Stimulated activated CD8-positive, alpha-beta memory T cell treated with anti-CD3 and anti-CD28 coated beads, Interleukin-2, amount 100 ng/mL, for 48 hours (primary cell): ENCODE measurements at regions not wholly inside any gene's neighbourhood (a gene's known extent, or its start where the extent isn't known, plus 50 kb on each side); places are given as distances from the start of the nearest gene placed in this dataset.

Experiments used
- DNase-seq, 2 donors: peaks; one replicate each; pipeline ENCODE4 v3.0.0-alpha.2; 2020; ENCODE audit warnings: low read depth in 2 of 2

GRCh38 chr11:10930224-10930971 is 72.5 kb upstream of the ZBED5 start:
- no peak for DNase-seq

- DNase-seq = no peak
Measured at GRCh38 chr11:10927538-10927937, 69.7 kb upstream of the ZBED5 start.

GRCh38 chr11:10926801-10927211 is 69.0 kb upstream of the ZBED5 start:
- no peak for DNase-seq

DNA sequence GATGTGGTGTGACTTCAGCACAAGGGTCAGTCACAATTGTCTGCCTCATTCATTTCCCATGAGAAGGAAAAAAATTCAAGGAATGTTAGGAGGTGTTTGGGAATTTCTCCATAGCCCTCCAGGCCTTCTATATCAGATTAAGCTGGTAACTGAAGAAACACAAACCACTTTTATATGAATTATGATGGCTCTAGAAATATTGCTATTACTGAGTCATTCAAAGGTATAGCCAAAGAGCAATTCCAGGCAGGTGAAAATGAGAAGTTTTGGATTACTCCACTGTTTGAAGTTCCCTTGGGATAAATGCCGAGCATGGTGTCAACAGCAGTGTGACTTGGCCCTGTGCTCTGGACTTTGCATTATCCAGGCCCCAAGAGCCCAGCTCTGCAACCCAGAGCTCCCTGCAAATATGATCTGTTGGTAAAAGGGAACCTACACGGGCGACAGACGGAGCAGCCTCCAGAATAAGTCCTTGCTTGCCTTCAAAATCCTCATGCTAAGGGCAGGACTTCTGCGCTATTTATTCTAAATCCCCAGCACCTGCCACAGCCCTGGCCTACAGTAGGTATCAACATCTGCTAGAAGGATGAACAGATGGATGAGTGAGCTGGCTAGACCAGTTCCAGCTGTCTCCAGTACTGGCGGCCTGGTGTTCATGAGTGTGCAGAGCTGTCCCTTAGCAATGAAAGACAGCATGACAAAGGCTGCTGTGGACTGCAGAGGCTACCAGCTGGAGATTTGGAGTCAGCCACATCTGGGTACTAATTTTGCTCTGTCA is 67.5 kb upstream of the ZBED5 start:
- no peak for DNase-seq

- DNase-seq = no peak
Measured at GRCh38 chr11:10923882-10924281, 66.0 kb upstream of the ZBED5 start.

DNA sequence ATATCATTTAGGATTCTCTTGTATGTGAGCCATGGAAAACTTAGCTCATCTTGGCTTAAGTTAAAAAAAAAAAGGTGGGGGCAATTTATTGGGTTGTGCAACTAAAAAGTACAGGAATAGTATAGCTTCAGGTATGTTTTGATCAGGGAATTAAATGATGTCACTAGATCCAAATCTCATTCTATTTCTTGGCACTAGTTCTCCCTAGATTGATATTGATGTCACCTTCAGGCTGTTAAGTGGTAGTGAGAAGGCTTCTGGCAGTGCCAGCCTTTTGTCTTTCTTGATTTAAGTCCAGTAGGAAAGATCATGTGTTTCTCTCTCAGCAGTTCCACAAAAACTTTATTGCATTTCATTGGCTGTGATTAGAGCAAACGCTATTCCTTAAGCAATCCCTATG is 65.0 kb upstream of the ZBED5 start:
- DNase-seq = no peak

DNA sequence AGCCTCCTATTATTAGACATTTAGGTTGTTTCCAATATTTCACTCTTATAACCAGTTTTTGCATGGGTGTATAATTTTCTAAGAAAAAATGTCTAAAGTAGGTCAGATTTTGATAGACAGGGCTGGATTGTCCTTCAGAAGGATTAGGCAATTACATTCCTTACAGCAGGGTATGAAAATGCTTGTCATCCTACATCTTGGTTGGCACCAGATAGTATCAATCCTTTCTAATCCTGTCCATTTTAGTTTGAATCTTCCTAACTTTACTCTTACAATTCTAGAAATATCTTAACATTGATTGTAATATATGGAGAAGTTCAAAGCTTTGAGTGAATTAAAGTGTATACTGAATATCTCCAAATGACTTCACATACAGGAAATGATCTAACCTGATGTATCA is 63.0 kb upstream of the ZBED5 start:
- DNase-seq = no peak

DNA sequence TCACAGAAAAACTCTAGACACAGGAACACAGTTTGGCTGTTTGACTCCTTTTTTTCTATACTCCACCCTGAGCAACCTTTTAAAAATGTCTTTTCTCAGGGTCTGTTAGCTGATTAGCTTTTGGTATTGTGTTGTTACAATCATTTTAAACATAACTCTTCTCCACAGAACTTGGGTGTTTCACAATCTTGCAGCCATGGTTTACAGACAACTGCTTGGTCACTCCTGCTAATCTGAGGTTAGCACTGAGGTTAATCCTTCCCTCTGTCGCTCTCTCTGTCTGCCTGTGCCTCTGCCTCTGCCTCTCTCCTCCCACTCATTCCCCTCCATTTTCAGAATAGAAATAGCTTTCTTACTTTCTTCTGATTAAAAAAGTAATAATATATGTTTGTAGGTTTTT is 62.4 kb upstream of the ZBED5 start:
- DNase-seq = no peak

GRCh38 chr11:10918698-10919097 is 60.8 kb upstream of the ZBED5 start:
- no peak for DNase-seq

GRCh38 chr11:10918275-10918674 is 60.4 kb upstream of the ZBED5 start:
- DNase-seq = no peak

DNA sequence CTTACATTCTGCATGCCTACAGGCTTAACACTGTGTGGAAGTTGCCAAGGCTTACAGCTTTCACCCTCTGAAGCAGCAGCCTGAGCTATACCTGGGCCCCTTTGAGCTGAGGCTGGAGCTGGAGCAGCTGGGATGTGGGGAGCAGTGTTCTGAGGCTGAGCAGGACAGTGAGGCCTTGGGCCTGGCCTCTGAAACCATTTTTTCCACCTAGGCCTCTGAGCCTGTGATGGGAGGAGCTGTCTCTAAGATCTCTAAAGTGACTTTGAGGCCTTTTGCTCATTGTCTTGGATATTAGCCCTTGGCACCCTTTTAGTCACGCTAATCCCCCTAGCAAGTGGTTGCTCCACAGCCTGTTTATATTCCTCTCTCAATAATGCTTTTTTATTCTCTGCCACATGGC is 59.9 kb upstream of the ZBED5 start:
- no peak for DNase-seq

- no peak for DNase-seq
Measured at GRCh38 chr11:10916665-10917064, 58.8 kb upstream of the ZBED5 start.

DNA sequence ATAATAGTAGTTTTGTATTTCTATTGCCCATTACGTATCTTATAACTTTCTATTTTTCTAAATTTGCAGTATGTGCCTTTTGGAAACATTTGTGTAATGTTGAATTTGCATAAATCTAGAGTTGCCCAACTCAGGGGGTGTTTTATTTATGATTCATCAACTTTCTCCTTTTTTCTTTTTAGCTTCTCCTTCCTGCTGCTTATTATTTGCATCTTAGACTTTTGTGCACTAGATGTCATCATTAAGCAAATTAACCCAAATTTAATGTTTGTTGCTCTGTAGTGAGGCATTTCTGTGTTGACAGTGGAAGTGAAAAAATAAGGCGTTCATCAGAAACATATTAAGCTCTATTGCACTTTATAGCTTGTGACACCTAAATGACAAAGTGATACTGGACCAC is 56.2 kb upstream of the ZBED5 start:
- no peak for DNase-seq

DNA sequence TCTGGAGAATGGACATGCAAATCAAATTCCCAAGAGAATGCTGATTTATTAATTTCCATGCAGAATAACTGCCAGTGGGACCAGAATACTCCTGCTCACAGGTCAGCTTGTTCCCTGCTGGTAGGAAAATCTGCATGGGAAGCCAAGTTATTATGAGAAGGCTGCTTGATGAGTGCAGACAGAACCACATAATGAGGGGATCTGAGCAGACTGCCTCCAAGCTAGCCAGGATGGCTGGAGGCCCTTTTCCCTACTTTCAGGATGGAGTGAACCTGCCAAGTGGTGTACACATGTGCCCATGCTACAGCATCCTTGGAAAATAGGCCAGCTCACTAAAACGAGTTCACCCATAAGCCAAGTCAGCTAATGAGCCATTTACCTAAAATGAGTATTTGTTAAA is 55.2 kb upstream of the ZBED5 start:
- DNase-seq = no peak

GRCh38 chr11:10911907-10912306 is 54.1 kb upstream of the ZBED5 start:
- DNase-seq = no peak

DNA sequence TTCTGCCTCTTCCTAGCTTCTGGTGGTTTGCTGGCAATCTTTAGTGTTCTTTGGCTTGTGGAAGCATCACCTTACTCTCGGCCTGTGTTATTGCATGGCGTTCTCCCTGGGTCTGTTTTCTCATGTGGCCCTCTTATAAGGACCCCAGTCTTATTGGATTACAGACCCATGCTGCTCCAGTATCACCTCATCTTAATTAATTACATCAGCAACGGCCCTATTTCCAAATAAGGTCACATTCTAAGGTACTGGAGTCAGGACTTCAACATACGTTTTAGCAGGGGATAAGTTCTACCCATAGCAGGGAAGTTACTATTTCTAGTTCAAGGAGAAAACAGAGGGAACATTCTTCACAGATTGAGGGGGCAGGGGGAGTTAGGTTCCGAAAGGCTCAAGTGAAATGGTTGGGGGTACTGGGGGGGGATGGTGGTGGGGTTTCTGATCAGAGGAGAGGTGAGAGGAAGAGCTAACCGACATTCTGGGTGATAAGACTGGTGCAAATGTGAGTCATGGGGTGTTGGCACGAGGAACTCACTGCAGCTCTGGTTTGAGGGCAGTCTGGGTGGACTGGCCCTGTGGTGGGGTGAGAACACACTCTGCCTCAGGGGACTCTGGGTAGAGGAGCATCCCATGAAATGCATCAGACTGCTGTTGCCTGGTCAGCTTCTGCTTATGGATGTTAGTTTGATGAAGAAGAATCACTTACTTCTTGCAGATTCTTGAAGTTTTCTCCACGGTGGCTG is 51.5 kb upstream of the ZBED5 start:
- no peak for DNase-seq

DNA sequence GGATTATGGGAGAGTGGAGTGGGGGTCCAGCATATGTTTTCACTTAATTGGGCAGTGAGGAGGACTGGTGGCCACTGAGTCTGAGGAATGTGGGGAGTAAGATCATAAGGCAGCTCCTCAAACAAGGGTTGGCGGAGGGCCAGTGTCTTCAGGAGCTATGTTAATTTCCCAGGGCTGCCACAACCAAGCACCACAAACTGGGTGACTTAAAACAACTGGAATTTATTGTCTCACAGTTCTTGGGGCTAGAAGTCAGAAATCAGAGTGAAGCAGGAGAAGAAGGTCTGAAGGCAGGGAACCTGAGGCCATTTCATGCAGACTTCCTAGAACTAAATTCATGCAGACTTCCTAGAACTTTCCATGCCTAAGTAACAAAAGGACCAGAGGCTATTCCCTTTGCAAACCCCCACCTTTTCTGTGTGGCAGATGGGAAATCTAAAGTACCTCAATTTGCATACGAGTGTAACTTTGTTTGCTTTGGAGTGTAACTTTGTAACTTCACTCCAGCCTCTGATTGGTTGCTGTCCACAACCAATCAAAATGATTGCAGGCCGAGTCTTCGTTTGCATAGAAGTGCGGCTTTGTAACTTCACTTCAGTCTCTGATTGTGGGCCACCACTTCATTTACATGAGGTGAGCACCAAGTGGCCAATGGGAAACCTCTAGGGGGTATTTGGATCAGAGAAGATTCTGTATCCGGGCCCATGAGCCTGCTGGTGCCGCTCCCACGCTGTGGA is 50.5 kb upstream of the ZBED5 start:
- no peak for DNase-seq
